ENCODE measurements at regions not wholly inside any gene's neighbourhood (a gene's known extent, or its start where the extent isn't known, plus 50 kb on each side); places are given as distances from the start of the nearest gene placed in this dataset.

DNA sequence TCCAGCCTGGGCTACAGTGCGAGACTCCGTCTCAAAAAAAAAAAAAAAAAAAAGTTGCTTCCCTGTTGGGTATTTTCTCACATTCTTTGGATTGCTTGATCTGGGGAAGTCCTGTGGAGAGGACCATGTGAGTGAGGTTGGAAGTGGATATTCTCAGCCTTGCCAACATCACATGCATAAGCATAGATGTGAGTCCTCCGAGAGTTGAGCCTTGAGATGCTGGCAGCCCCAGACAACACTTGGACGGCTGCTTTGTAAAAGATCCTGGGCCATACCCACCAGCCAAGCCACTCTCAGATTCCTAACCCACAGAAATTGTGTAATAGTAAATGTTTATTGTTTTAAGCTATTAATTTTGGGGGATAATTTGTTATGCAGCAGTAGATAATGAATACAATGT is 1570.0 kb upstream of the GOT2 start:
- Histone ChIP-seq H4K20me1 (ENCODE audit: insufficient read depth) (no peaks in the 10 kb centered on the region), H2AFZ (ENCODE audit: low read depth) (no peak overlapping the region), H3K4me1 (ENCODE audit: control insufficient read depth in 1 of 2, insufficient read depth in 2 of 2, low read depth in 1 of 2, low read length in 1 of 2) (no peaks in the 10 kb centered on the region), H3K79me2 (ENCODE audit: insufficient read depth) (no peaks in the 10 kb centered on the region), H3F3A (replicated peaks; ENCODE audit: insufficient read depth) (no peaks in the 10 kb centered on the region), H3K36me3 (replicated peaks in 1 of 2; ENCODE audit: control insufficient read depth in 1 of 2, insufficient read depth in 2 of 2, low read length in 1 of 2) (no peaks in the 10 kb centered on the region), H3K27ac (ENCODE audit: low read depth in 2 of 2, low read length in 1 of 2) (no peak overlapping the region), H3K27me3 (ENCODE audit: insufficient read depth) (no peaks in the 10 kb centered on the region), H3K4me2 (no peak overlapping the region), H3K9me3 (no peaks in the 10 kb centered on the region), H3K9me2 (no peaks in the 10 kb centered on the region), H3K4me3 (ENCODE audit: low read depth in 2 of 2, low read length in 1 of 2) (no peak overlapping the region), H3K9ac (no peak overlapping the region)
- TF ChIP-seq, protein P1, sequence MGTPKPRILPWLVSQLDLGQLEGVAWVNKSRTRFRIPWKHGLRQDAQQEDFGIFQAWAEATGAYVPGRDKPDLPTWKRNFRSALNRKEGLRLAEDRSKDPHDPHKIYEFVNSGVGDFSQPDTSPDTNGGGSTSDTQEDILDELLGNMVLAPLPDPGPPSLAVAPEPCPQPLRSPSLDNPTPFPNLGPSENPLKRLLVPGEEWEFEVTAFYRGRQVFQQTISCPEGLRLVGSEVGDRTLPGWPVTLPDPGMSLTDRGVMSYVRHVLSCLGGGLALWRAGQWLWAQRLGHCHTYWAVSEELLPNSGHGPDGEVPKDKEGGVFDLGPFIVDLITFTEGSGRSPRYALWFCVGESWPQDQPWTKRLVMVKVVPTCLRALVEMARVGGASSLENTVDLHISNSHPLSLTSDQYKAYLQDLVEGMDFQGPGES (IDR thresholded peaks at IDR 0.05; ENCODE audit: low read depth, low read length): no peak
- TF ChIP-seq GABPA (IDR thresholded peaks at IDR 0.05; ENCODE audit: low read depth) (no peak), RXRA (IDR thresholded peaks at IDR 0.05; ENCODE audit: borderline replicate concordance, low read depth) (no peak), FOXM1 (IDR thresholded peaks at IDR 0.05; ENCODE audit: low read depth) (no peak), USF2 (IDR thresholded peaks at IDR 0.05; ENCODE audit: borderline replicate concordance, low read depth, low read length) (no peak), GATA2 (CRISPR knock-in tag; IDR thresholded peaks at IDR 0.05) (no peak), FOSL2 (IDR thresholded peaks at IDR 0.05; ENCODE audit: borderline replicate concordance, low read depth) (no peak), MXI1 (IDR thresholded peaks at IDR 0.05; ENCODE audit: low read depth, low read length) (no peak), TAF1 (IDR thresholded peaks at IDR 0.05; ENCODE audit: borderline replicate concordance, low read depth, low read length) (no peak), TCF12 (IDR thresholded peaks at IDR 0.05) (no peak), NRF1 (IDR thresholded peaks at IDR 0.05; ENCODE audit: low read depth, low read length) (no peak), JUND (IDR thresholded peaks at IDR 0.05) (no peak), FOXJ3 (CRISPR knock-in tag; IDR thresholded peaks at IDR 0.05) (no peak), SMC3 (IDR thresholded peaks at IDR 0.05; ENCODE audit: low read depth, low read length) (no peak), RCOR1 (IDR thresholded peaks at IDR 0.05; ENCODE audit: low read length) (no peak), CTCF (IDR thresholded peaks at IDR 0.05) (no peak)
- TF ChIP-seq, protein P2, sequence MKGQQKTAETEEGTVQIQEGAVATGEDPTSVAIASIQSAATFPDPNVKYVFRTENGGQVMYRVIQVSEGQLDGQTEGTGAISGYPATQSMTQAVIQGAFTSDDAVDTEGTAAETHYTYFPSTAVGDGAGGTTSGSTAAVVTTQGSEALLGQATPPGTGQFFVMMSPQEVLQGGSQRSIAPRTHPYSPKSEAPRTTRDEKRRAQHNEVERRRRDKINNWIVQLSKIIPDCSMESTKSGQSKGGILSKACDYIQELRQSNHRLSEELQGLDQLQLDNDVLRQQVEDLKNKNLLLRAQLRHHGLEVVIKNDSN (IDR thresholded peaks at IDR 0.05; ENCODE audit: borderline replicate concordance, low read depth): no peak
- TF ChIP-seq, protein P3, sequence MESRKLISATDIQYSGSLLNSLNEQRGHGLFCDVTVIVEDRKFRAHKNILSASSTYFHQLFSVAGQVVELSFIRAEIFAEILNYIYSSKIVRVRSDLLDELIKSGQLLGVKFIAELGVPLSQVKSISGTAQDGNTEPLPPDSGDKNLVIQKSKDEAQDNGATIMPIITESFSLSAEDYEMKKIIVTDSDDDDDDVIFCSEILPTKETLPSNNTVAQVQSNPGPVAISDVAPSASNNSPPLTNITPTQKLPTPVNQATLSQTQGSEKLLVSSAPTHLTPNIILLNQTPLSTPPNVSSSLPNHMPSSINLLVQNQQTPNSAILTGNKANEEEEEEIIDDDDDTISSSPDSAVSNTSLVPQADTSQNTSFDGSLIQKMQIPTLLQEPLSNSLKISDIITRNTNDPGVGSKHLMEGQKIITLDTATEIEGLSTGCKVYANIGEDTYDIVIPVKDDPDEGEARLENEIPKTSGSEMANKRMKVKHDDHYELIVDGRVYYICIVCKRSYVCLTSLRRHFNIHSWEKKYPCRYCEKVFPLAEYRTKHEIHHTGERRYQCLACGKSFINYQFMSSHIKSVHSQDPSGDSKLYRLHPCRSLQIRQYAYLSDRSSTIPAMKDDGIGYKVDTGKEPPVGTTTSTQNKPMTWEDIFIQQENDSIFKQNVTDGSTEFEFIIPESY (IDR thresholded peaks at IDR 0.05; ENCODE audit: borderline replicate concordance, low read depth): no peak
- TF ChIP-seq, protein P4, sequence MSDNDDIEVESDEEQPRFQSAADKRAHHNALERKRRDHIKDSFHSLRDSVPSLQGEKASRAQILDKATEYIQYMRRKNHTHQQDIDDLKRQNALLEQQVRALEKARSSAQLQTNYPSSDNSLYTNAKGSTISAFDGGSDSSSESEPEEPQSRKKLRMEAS (IDR thresholded peaks at IDR 0.05; ENCODE audit: low read depth): no peak
- ChIA-PET CTCF (interaction anchor here (1.0 kb wide), 1 partner anchor 18 kb away, joined by 3 read pairs; no protein-coding TSS in a partner anchor), POLR2A (no interaction called here)
- DNase-seq: no peak
- 42% methylated on average over 4 of the region's 4 CpGs for WGBS (ENCODE audit: low lambda C conversion rate)

All from SK-N-SH (cell line).